SJSA1 (cell line): ENCODE measurements at regions not wholly inside any gene's neighbourhood (a gene's known extent, or its start where the extent isn't known, plus 50 kb on each side); places are given as distances from the start of the nearest gene placed in this dataset.
A peak's percentile ranks its signal among the peaks of the same experiment; 100 is the strongest.

Experiments
- DNase-seq, 2 experiments: peaks; one replicate each; pipeline ENCODE4 v3.0.0-alpha.2; 2015 to 2020; ENCODE audit warnings: low spot score in 2 of 2, low read depth in 1 of 2
- H3K27ac ChIP-seq: fragments of 250-450 bp; sonication (Bioruptor Pico); 2 replicates; pipeline ENCODE4 v1.5.1; 2020; ENCODE audit warnings: mild to moderate bottlenecking, moderate library complexity
- H3K27me3 ChIP-seq: fragments of 250-450 bp; sonication (Bioruptor Pico); replicated peaks from 2 replicates; pipeline ENCODE4 v1.5.1; 2020; ENCODE audit warnings: mild to moderate bottlenecking, moderate library complexity
- H3K36me3 ChIP-seq: fragments of 250-450 bp; sonication (Bioruptor Pico); 2 replicates; pipeline ENCODE4 v1.5.1; 2020; ENCODE audit warnings: mild to moderate bottlenecking
- H3K4me1 ChIP-seq: fragments of 250-450 bp; sonication (Bioruptor Pico); replicated peaks from 2 replicates; pipeline ENCODE4 v1.6.1; 2021; ENCODE audit warnings: mild to moderate bottlenecking
- H3K4me3 ChIP-seq: fragments of 250-450 bp; sonication (Bioruptor Pico); 2 replicates; pipeline ENCODE4 v1.5.1; 2020; ENCODE audit warnings: mild to moderate bottlenecking
- H3K9me3 ChIP-seq: fragments of 250-450 bp; sonication (Bioruptor Pico); replicated peaks from 2 replicates; pipeline ENCODE4 v1.5.1; 2020; ENCODE audit warnings: mild to moderate bottlenecking

DNA sequence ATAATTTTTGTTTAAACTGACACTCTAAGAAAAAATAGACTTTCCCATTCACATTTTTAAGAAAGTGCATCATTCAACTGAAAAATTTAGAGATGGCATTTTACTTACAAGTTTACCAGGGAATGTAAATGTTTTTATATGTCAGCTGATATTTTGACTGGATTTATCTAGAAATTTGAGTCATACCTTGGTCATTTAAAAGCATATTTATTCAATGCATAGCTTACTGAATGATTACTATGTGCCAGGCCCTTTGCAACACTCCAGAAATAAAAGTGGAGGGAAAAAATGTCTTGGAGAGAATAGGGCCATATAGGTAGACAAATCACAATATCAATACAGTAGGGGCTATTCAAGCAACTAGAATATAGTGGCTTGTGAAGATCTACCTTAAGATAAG is 98.4 kb upstream of the FAM3C start:
- H3K4me3 ChIP-seq: no peak overlapping the region
- no peak overlapping the region for H3K27ac ChIP-seq
- H3K9me3 ChIP-seq: no peaks in the 10 kb centered on the region
- H3K27me3 ChIP-seq: no peaks in the 10 kb centered on the region
- no peaks in the 10 kb centered on the region for H3K36me3 ChIP-seq
- DNase-seq: no peak
- H3K4me1 ChIP-seq: no peaks in the 10 kb centered on the region

DNA sequence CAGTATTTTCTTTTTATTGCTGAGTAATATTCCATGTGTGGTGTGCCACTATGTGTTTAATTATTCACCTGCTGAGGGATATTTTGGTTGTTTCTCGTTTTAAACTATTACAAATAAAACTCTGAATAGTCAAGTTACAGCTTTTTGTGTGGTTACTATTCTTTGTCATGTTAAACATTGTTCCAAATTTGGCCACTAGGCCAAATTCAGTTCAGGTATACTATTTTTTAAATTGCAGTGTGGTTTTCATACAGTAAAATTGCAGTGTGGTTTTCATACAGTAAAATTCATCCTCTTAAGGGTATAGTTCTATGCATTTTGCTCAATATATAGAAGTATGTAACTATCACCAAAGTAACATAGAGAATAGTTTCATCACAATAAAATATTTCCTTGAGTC is 97.4 kb upstream of the FAM3C start:
- Histone ChIP-seq H3K4me3 (no peak overlapping the region), H3K27ac (no peak overlapping the region), H3K4me1 (no peaks in the 10 kb centered on the region), H3K9me3 (no peaks in the 10 kb centered on the region), H3K27me3 (no peaks in the 10 kb centered on the region), H3K36me3 (no peaks in the 10 kb centered on the region)
- DNase-seq: no peak

GRCh38 chr7:121490309-121490708 is 94.2 kb upstream of the FAM3C start:
- Histone ChIP-seq H3K36me3 (no peaks in the 10 kb centered on the region), H3K27me3 (no peaks in the 10 kb centered on the region), H3K9me3 (no peaks in the 10 kb centered on the region), H3K4me1 (no peaks in the 10 kb centered on the region), H3K4me3 (no peak overlapping the region), H3K27ac (no peak overlapping the region)
- no peak for DNase-seq

- no peak for DNase-seq
- H3K4me1 ChIP-seq: no peaks in the 10 kb centered on the region
- H3K4me3 ChIP-seq: no peak overlapping the region
- H3K27me3 ChIP-seq: no peaks in the 10 kb centered on the region
- H3K9me3 ChIP-seq: no peaks in the 10 kb centered on the region
- H3K27ac ChIP-seq: no peak overlapping the region
- no peaks in the 10 kb centered on the region for H3K36me3 ChIP-seq
Observed at GRCh38 chr7:121489440-121489839, 93.3 kb upstream of the FAM3C start.

- no peaks in the 10 kb centered on the region for H3K9me3 ChIP-seq
- H3K4me3 ChIP-seq: no peak overlapping the region
- no peaks in the 10 kb centered on the region for H3K36me3 ChIP-seq
- H3K27me3 ChIP-seq: no peaks in the 10 kb centered on the region
- H3K4me1 ChIP-seq: no peaks in the 10 kb centered on the region
- H3K27ac ChIP-seq: no peak overlapping the region
- DNase-seq: no peak
Observed at GRCh38 chr7:121488111-121488650, 92.1 kb upstream of the FAM3C start.

DNA sequence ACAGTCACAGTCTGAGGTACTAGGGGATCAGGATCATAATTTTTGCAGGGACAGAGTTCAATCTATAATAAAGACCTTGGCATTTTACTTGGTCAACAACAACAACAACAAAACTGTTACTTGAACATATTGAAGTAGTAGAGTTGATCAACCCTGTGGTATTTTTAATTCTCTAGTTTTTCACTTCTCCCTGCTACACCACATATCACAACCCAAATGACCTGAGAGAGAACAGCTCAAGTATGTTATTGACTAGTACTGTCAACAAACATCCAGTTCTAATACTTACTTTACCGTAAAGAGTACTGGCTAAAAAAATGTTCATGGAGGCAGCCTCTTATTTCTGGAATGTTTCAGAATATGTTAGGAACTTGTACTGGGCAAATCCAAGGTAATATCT is 90.5 kb upstream of the FAM3C start:
- no peak for DNase-seq
- Histone ChIP-seq H3K4me3 (no peak overlapping the region), H3K27me3 (no peaks in the 10 kb centered on the region), H3K36me3 (no peaks in the 10 kb centered on the region), H3K9me3 (no peaks in the 10 kb centered on the region), H3K4me1 (no peaks in the 10 kb centered on the region), H3K27ac (no peak overlapping the region)

DNA sequence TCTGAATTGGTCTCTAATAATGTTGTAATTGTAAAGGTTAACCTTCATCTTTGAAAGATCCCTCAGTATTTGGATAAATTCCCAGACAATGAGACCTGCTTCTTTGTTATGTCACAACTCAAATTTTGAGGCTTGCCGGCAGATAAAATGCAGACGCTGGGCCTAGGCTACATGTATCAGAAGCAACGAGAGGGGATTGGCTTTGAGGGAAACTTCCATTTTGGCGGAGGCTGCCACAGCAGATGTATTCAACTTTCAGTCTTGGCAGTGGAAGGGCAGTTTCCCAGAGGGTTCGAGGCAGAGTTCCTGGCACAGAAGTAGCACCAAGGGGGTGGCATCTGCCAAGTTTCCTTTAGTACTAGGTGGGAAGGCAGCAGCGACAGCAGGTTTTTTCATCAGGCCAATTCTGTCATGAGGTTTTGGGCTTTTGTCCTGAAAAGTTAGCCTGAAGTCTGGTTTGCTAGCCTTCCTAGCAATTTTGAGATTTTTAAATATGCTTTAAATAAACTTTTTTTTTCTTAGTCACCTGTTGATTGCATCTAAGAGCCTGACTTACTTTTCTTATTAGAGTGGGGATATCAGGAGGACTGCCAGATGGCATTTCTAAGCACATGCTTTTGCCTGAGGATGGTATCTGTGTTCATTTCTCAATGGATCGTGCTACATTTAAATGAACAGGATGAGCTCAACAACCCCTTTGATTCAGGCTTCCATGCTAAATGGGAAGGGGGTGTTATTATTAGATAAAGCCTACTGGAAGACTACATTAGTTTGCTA is 89.5 kb upstream of the FAM3C start:
- Histone ChIP-seq H3K36me3 (no peaks in the 10 kb centered on the region), H3K4me1 (peaks cover 5% of the 10 kb centered on the region), H3K27me3 (no peaks in the 10 kb centered on the region), H3K27ac (no peak overlapping the region), H3K4me3 (no peak overlapping the region), H3K9me3 (no peaks in the 10 kb centered on the region)
- no peak for DNase-seq

- Histone ChIP-seq H3K27me3 (no peaks in the 10 kb centered on the region), H3K9me3 (no peaks in the 10 kb centered on the region), H3K4me3 (no peak overlapping the region), H3K4me1 (peaks cover 18% of the 10 kb centered on the region), H3K36me3 (no peaks in the 10 kb centered on the region), H3K27ac (no peak overlapping the region)
- no peak for DNase-seq
Observed at GRCh38 chr7:121484089-121484763, 88.1 kb upstream of the FAM3C start.

DNA sequence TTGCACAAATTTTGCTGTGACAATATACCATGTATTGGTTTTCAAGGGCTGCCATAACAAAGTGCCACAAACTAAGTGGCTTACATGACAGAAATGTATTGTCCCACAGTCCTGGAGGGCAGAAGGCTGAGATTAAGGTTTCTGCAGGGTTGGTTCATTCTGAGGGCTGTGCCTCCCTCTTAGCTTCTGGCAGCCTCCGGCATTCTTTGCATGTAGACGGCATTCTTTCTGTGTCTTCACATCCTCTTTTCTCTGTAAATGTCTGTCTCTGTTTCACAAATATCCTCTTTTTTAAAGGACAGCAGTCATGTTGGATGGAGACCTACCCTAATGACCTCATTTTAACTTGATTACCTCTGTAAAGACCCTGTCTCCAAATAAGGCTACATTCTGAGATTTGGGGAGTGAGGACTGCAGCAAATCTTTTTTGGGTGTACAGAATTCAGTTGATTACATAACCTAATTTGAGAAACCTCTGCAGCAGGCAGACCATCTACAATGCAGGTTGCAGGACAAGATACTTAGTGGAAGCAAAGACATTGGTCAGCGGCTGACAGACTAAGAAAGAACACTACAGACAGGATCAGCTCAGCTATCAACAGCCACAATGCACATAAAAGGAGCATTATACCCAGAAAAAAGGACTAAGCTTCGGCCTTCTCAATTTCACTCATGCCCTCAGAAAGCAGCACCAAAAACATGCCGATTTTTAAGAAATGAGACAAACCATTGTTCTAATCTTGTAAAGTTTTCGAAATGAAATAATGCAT is 84.6 kb upstream of the FAM3C start:
- peaks cover 18% of the 10 kb centered on the region for H3K4me1 ChIP-seq
- no peaks in the 10 kb centered on the region for H3K27me3 ChIP-seq
- H3K9me3 ChIP-seq: no peaks in the 10 kb centered on the region
- H3K36me3 ChIP-seq: no peaks in the 10 kb centered on the region
- 0 out of 2 replicates have a peak overlapping the region, but pooled peaks have one; percentile 12 for H3K27ac ChIP-seq
- DNase-seq: no peak
- no peak overlapping the region for H3K4me3 ChIP-seq

DNA sequence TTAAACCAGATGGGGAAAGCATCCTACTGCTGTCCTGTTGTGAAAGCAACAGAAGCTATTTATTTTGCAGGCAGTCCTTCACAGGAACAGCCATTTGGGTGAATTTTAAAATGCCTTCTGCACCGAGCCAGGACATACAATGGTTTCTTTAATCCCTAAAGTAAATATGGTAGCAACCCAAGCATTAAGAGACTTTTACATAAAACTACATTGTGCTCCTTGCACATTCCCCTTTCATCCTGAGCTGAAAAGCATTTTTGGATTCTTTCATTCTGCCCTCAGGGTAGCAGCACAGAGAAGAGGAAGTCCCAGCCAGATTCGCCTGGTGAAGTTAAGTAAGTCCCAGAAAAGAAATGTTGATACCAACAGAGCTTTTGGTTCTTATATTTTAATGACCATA is 84.0 kb upstream of the FAM3C start:
- Histone ChIP-seq H3K36me3 (no peaks in the 10 kb centered on the region), H3K27me3 (no peaks in the 10 kb centered on the region), H3K4me1 (peaks cover 18% of the 10 kb centered on the region), H3K4me3 (no peak overlapping the region), H3K9me3 (no peaks in the 10 kb centered on the region), H3K27ac (0 out of 2 replicates have a peak overlapping the region, but pooled peaks have one; percentile 12)
- DNase-seq: peak in 1 of 2 experiments; percentile 43

DNA sequence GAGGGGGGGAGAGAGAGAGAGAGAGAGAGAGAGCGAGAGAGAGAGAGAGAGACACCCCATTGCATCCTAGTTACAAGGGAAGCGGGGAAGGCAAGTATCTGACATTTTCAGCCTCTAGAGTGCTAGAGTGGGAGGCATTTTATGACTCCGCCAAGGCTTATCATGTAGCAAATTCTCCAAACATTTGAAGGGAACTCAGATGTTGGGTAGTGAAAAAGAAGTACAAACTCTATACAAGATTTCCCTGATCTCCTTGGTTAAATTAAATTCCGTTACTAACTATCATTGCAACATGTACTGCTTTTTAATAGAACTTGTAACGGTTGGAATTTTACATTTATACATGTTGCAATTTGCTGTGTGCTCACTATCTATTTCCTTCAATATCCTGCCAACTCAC is 83.4 kb upstream of the FAM3C start:
- H3K27ac ChIP-seq: no peak overlapping the region
- H3K4me3 ChIP-seq: no peak overlapping the region
- H3K36me3 ChIP-seq: no peaks in the 10 kb centered on the region
- no peak for DNase-seq
- H3K9me3 ChIP-seq: no peaks in the 10 kb centered on the region
- H3K4me1 ChIP-seq: peaks cover 18% of the 10 kb centered on the region
- no peaks in the 10 kb centered on the region for H3K27me3 ChIP-seq

DNA sequence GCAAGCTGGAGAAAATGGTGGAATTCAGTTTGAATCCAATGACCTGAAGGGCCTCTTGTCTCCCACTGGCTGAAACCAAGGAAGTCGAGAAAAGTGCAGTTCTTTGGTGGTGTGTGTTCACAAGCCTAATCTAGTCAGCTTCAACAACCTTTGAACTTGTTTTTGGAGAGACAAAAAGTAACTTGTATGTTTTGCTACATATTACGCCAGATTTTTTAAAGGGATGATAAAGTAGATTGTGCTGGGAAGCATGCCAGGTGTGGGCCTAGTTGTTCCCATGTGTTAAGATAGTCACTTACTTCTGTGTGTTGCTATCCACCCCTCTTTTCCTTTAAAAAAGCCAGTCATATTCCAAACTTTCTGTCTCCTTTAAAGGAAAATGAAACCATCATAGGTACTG is 79.7 kb upstream of the FAM3C start:
- Histone ChIP-seq H3K27me3 (no peaks in the 10 kb centered on the region), H3K4me3 (no peak overlapping the region), H3K9me3 (no peaks in the 10 kb centered on the region), H3K36me3 (no peaks in the 10 kb centered on the region), H3K27ac (no peak overlapping the region), H3K4me1 (peaks cover 28% of the 10 kb centered on the region)
- DNase-seq: no peak

GRCh38 chr7:121474301-121474673 is 78.2 kb upstream of the FAM3C start:
- Histone ChIP-seq H3K9me3 (no peaks in the 10 kb centered on the region), H3K4me3 (no peak overlapping the region), H3K4me1 (peaks cover 14% of the 10 kb centered on the region), H3K27me3 (no peaks in the 10 kb centered on the region), H3K27ac (peak overlapping the region; percentile 68), H3K36me3 (no peaks in the 10 kb centered on the region)
- DNase-seq: no peak
